IMR-90 (cell line): ENCODE measurements at regions not wholly inside any gene's neighbourhood (a gene's known extent, or its start where the extent isn't known, plus 50 kb on each side); places are given as distances from the start of the nearest gene placed in this dataset.

Experiments
- ATAC-seq: fragments of 200-7000 bp; cut with Tn5 transposase; 2 replicates; pipeline ENCODE4 v1.9.1; 2020; ENCODE audit warnings: low read depth, mild to moderate bottlenecking, moderate library complexity
- BruUV-seq: library from RNA; stranded (reverse); fragments of 400-500 nt; replicated peaks from 2 replicates; lab custom pipeline; 2021; lab: Mats Ljungman, UMichigan
- CTCF ChIA-PET: fragments of 300-600 bp; formaldehyde crosslinking; extraction: SDS; loops from one replicate; lab custom pipeline; 2021; ENCODE audit warnings: antibody characterized with exemption; lab: Yijun Ruan, JAX
- POLR2A ChIA-PET: fragments of 300-600 bp; sonication (Branson Sonifier 250); formaldehyde crosslinking; loops from one replicate; lab custom pipeline; 2022; ENCODE audit warnings: antibody characterized with exemption; ENCODE audit not compliant: unreplicated experiment; lab: Charles Lee
- DNase-seq: peaks from one replicate; pipeline ENCODE4 v3.0.0; 2013
- H2AFZ ChIP-seq: replicated peaks from 2 replicates; pipeline ENCODE3; 2013; ENCODE audit warnings: low read length, mild to moderate bottlenecking; ENCODE audit not compliant: poor library complexity
- H2AK5ac ChIP-seq: 2 replicates; pipeline ENCODE4 v1.6.1; 2013; ENCODE audit warnings: low read depth, low read length, inconsistent platforms
- H2AK9ac ChIP-seq: replicated peaks from 2 replicates; pipeline ENCODE3; 2013; ENCODE audit warnings: mild to moderate bottlenecking, low read depth, low read length, moderate library complexity; ENCODE audit not compliant: poor library complexity
- H2BK120ac ChIP-seq: 2 replicates; pipeline ENCODE4 v1.6.1; 2013; ENCODE audit warnings: low read depth, low read length, inconsistent platforms
- H2BK15ac ChIP-seq: 3 replicates; pipeline ENCODE4 v1.6.1; 2013; ENCODE audit warnings: low read depth, low read length, inconsistent platforms
- H2BK20ac ChIP-seq: 2 replicates; pipeline ENCODE4 v1.6.1; 2013; ENCODE audit warnings: low read depth, mild to moderate bottlenecking, inconsistent platforms, low read length, moderate library complexity
- H2BK5ac ChIP-seq: 2 replicates; pipeline ENCODE4 v1.6.1; 2013; ENCODE audit warnings: mild to moderate bottlenecking, low read depth, low read length, inconsistent platforms; ENCODE audit not compliant: poor library complexity, severe bottlenecking
- H3K14ac ChIP-seq: replicated peaks from 2 replicates; pipeline ENCODE4 v1.6.1; 2013; ENCODE audit warnings: low read depth, low read length, inconsistent platforms
- H3K18ac ChIP-seq: 2 replicates; pipeline ENCODE4 v1.6.1; 2013; ENCODE audit warnings: low read depth, low read length, control low read depth
- H3K23ac ChIP-seq: 2 replicates; pipeline ENCODE4 v1.6.1; 2013; ENCODE audit warnings: low read depth, low read length, inconsistent platforms
- H3K27ac ChIP-seq: 2 replicates; pipeline ENCODE4 v1.5.1; 2013; ENCODE audit warnings: mild to moderate bottlenecking, control low read depth, low read length; ENCODE audit not compliant: insufficient read depth
- H3K27me3 ChIP-seq: 2 replicates; pipeline ENCODE4 v1.6.1; 2013; ENCODE audit warnings: low read length; ENCODE audit not compliant: control insufficient read depth, insufficient read depth
- H3K36me3 ChIP-seq: 2 replicates; pipeline ENCODE4 v1.6.1; 2013; ENCODE audit warnings: low read length, mixed read lengths; ENCODE audit not compliant: control insufficient read depth, insufficient read depth
- H3K4ac ChIP-seq: 2 replicates; pipeline ENCODE4 v1.6.1; 2013; ENCODE audit warnings: low read depth, low read length, inconsistent platforms
- H3K4me1 ChIP-seq: 2 replicates; pipeline ENCODE4 v1.6.1; 2013; ENCODE audit warnings: low read length, mixed read lengths; ENCODE audit not compliant: control insufficient read depth, insufficient read depth
- H3K4me2 ChIP-seq: 2 replicates; pipeline ENCODE4 v1.6.1; 2013; ENCODE audit warnings: low read depth, mild to moderate bottlenecking, control low read depth, low read length, moderate library complexity
- H3K4me3 ChIP-seq: 2 replicates; pipeline ENCODE4 v1.5.1; 2013; ENCODE audit warnings: low read depth, mild to moderate bottlenecking, control low read depth, low read length, moderate library complexity; ENCODE audit not compliant: insufficient read depth
- H3K56ac ChIP-seq: 2 replicates; pipeline ENCODE4 v1.6.1; 2013; ENCODE audit warnings: low read length, inconsistent platforms; ENCODE audit not compliant: insufficient read depth; ENCODE audit errors: extremely low read depth
- H3K79me1 ChIP-seq, 2 experiments: 2 replicates each; pipeline ENCODE4 v1.6.1; 2013; ENCODE audit warnings: low read length in 2 of 2, inconsistent platforms in 1 of 2, low read depth in 1 of 2
- H3K9ac ChIP-seq: 2 replicates; pipeline ENCODE4 v1.6.1; 2013; ENCODE audit warnings: low read depth, low read length, control low read depth
- H3K9me1 ChIP-seq: 2 replicates; pipeline ENCODE4 v1.6.1; 2013; ENCODE audit warnings: low read length, inconsistent platforms; ENCODE audit not compliant: insufficient read depth
- H3K9me3 ChIP-seq: 2 replicates; pipeline ENCODE4 v1.6.1; 2013; ENCODE audit warnings: low read length; ENCODE audit not compliant: control insufficient read depth, insufficient read depth
- H4K20me1 ChIP-seq: 2 replicates; pipeline ENCODE4 v1.6.1; 2013; ENCODE audit warnings: low read length, inconsistent platforms; ENCODE audit not compliant: insufficient read depth
- H4K5ac ChIP-seq: 2 replicates; pipeline ENCODE4 v1.6.1; 2013; ENCODE audit warnings: mild to moderate bottlenecking, low read depth, low read length, control low read depth
- H4K8ac ChIP-seq, 2 experiments: 2 replicates each; pipeline ENCODE4 v1.6.1; 2013; ENCODE audit warnings: low read depth in 2 of 2, low read length in 2 of 2, control low read depth in 1 of 2, inconsistent platforms in 1 of 2
- H4K91ac ChIP-seq: 2 replicates; pipeline ENCODE4 v1.6.1; 2013; ENCODE audit warnings: low read depth, low read length, inconsistent platforms; ENCODE audit not compliant: insufficient read depth
- BHLHE40 ChIP-seq: fragments of 150-350 bp; IDR thresholded peaks from 2 replicates; pipeline ENCODE4 v1.6.1; 2016; ENCODE audit warnings: mild to moderate bottlenecking, low read depth, low read length
- CEBPB ChIP-seq: IDR thresholded peaks from 2 replicates; pipeline ENCODE4 v1.6.1; 2012; ENCODE audit warnings: low read depth, low read length, improper control_type of control experiment
- CHD1 ChIP-seq: IDR thresholded peaks from 2 replicates; pipeline ENCODE4 v1.6.1; 2012; ENCODE audit warnings: low read depth, low read length, improper control_type of control experiment
- MAFK ChIP-seq: IDR thresholded peaks from 2 replicates; pipeline ENCODE4 v1.6.1; 2012; ENCODE audit warnings: low read depth, low read length, improper control_type of control experiment
- MAZ ChIP-seq: IDR thresholded peaks from 2 replicates; pipeline ENCODE4 v1.6.1; 2012; ENCODE audit warnings: low read depth, mild to moderate bottlenecking, low read length, improper control_type of control experiment, moderate library complexity, borderline replicate concordance
- NFE2L2 ChIP-seq: fragments of 150-350 bp; IDR thresholded peaks from 2 replicates; pipeline ENCODE4 v1.6.1; 2016; ENCODE audit warnings: low read depth, mild to moderate bottlenecking, low read length
- RAD21 ChIP-seq: IDR thresholded peaks from 2 replicates; pipeline ENCODE4 v1.6.1; 2012; ENCODE audit warnings: low read length, improper control_type of control experiment
- RFX5 ChIP-seq: IDR thresholded peaks from 2 replicates; pipeline ENCODE4 v1.8.0; 2012; ENCODE audit warnings: low read depth, mild to moderate bottlenecking, low read length, moderate library complexity
- SMC3 ChIP-seq: fragments of 150-350 bp; IDR thresholded peaks from 2 replicates; pipeline ENCODE4 v1.6.1; 2016; ENCODE audit warnings: low read depth, mild to moderate bottlenecking, antibody characterized with exemption, low read length, moderate library complexity
- WGBS, 2 experiments: methylation state at CpG; one replicate each; pipeline versions ENCODE4 v1.1.5 to v1.1.7; 2013; ENCODE audit warnings: missing lambda C conversion rate in 2 of 2; ENCODE audit not compliant: insufficient read length in 1 of 2; ENCODE audit errors: extremely low coverage in 2 of 2; 5-methylcytosine and 5-hydroxymethylcytosine counted together
- dilution Hi-C: fragments of 300-500 bp; cut with HindIII; formaldehyde crosslinking; loops from one replicate; pipeline ENCODE4 v1.14.3; 2018; ENCODE audit warnings: low sequenced_read_pairs; ENCODE audit not compliant: unreplicated experiment
- in situ Hi-C: fragments of 300-500 bp; cut with MboI; formaldehyde crosslinking; loops from 3 replicates; pipeline ENCODE4 v1.14.3; 2019; ENCODE audit warnings: low sequenced_read_pairs, inconsistent platforms, mixed read lengths
- intact Hi-C: fragments of 100-400 bp; cut with micrococcal nuclease; formaldehyde crosslinking; loops from 2 replicates; pipeline ENCODE4 v1.10.0; 2022
- TF ChIP-seq, protein P1 (sequence below): conservative IDR thresholded peaks from 2 replicates; pipeline ENCODE4 v1.5.1; 2012; ENCODE audit warnings: mild to moderate bottlenecking, low read depth, low read length, improper control_type of control experiment
- TF ChIP-seq, protein P2 (sequence below): fragments of 150-350 bp; IDR thresholded peaks from 2 replicates; pipeline ENCODE4 v1.6.1; 2017; ENCODE audit warnings: mild to moderate bottlenecking, antibody characterized with exemption, low read length, low read depth

GRCh38 chr17:27085517-27085916 is 208.4 kb upstream of the WSB1 start:
- Histone ChIP-seq H3K56ac (no peak overlapping the region), H3K4me3 (no peak overlapping the region), H3K23ac (no peak overlapping the region), H3K18ac (no peak overlapping the region), H2AFZ (no peak overlapping the region), H3K27me3 (no peaks in the 10 kb centered on the region), H3K79me1 (no peaks in the 10 kb centered on the region), H2AK9ac (no peak overlapping the region), H3K4ac (no peak overlapping the region), H3K9ac (no peak overlapping the region), H2AK5ac (no peak overlapping the region), H4K8ac (no peak overlapping the region), H3K9me1 (no peaks in the 10 kb centered on the region), H3K14ac (no peak overlapping the region), H4K20me1 (no peaks in the 10 kb centered on the region), H3K4me2 (no peak overlapping the region), H2BK20ac (no peak overlapping the region), H2BK120ac (no peak overlapping the region), H3K36me3 (no peaks in the 10 kb centered on the region), H4K5ac (no peak overlapping the region), H3K4me1 (no peaks in the 10 kb centered on the region), H3K27ac (no peak overlapping the region), H3K9me3 (peaks cover 12% of the 10 kb centered on the region; the same call in 1 of the 2 replicates), H2BK5ac (no peak overlapping the region), H4K91ac (no peak overlapping the region), H2BK15ac (no peak overlapping the region)
- BruUV-seq = no TSS peak
- dilution Hi-C loops = no loop called here
- ATAC-seq = no peak
- ChIA-PET POLR2A (no interaction called here), CTCF (no interaction called here)
- no peak for DNase-seq
- in situ Hi-C loops = no loop called here
- TF ChIP-seq, protein P1, sequence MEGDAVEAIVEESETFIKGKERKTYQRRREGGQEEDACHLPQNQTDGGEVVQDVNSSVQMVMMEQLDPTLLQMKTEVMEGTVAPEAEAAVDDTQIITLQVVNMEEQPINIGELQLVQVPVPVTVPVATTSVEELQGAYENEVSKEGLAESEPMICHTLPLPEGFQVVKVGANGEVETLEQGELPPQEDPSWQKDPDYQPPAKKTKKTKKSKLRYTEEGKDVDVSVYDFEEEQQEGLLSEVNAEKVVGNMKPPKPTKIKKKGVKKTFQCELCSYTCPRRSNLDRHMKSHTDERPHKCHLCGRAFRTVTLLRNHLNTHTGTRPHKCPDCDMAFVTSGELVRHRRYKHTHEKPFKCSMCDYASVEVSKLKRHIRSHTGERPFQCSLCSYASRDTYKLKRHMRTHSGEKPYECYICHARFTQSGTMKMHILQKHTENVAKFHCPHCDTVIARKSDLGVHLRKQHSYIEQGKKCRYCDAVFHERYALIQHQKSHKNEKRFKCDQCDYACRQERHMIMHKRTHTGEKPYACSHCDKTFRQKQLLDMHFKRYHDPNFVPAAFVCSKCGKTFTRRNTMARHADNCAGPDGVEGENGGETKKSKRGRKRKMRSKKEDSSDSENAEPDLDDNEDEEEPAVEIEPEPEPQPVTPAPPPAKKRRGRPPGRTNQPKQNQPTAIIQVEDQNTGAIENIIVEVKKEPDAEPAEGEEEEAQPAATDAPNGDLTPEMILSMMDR = no peak
- TF ChIP-seq, protein P2, sequence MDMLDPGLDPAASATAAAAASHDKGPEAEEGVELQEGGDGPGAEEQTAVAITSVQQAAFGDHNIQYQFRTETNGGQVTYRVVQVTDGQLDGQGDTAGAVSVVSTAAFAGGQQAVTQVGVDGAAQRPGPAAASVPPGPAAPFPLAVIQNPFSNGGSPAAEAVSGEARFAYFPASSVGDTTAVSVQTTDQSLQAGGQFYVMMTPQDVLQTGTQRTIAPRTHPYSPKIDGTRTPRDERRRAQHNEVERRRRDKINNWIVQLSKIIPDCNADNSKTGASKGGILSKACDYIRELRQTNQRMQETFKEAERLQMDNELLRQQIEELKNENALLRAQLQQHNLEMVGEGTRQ = no peak
- TF ChIP-seq BHLHE40 (no peak), MAFK (no peak), RFX5 (no peak), SMC3 (no peak), RAD21 (no peak), MAZ (no peak), CEBPB (no peak), CHD1 (no peak), NFE2L2 (no peak)
- intact Hi-C loops = no loop called here
- WGBS, 2 experiments = no CpG with 5 or more reads among the region's 2 CpGs
